CD4-positive, alpha-beta T cell (primary cell): ENCODE measurements at regions not wholly inside any gene's neighbourhood (a gene's known extent, or its start where the extent isn't known, plus 50 kb on each side); places are given as distances from the start of the nearest gene placed in this dataset.

ENCODE experiments used
- ATAC-seq: fragments of 200-7000 bp; cut with Tn5 transposase; one replicate; pipeline ENCODE4 v1.10.0; 2022; ENCODE audit warnings: mild to moderate bottlenecking; ENCODE audit not compliant: poor library complexity
- CTCF ChIA-PET: fragments of 350-600 bp; sonication (Branson Sonifier 250); formaldehyde crosslinking; loops from one replicate; lab custom pipeline; 2021; ENCODE audit warnings: antibody characterized with exemption, inconsistent platforms; lab: Charles Lee
- POLR2A ChIA-PET: fragments of 350-600 bp; sonication (Branson Sonifier 250); formaldehyde crosslinking; loops from one replicate; lab custom pipeline; 2021; ENCODE audit warnings: antibody characterized with exemption, inconsistent platforms; lab: Charles Lee
- DNase-seq, 14 experiments: peaks; one replicate each; pipeline ENCODE4 v3.0.0-alpha.2; 2013 to 2020; ENCODE audit warnings: mixed read lengths in 2 of 14
- H3K27ac ChIP-seq, 2 donors: one replicate each; pipeline versions ENCODE4 v1.5.1 to v1.7.0; 2013; ENCODE audit warnings: low read length in 2 of 2, low read depth in 1 of 2, mild to moderate bottlenecking in 1 of 2
- H3K27me3 ChIP-seq, 2 experiments: 1 replicate in 1 of 2; 2 replicates in 1 of 2; pipeline versions ENCODE4 v1.6.1 to v1.7.0; 2013; ENCODE audit warnings: low read length in 2 of 2, control low read depth in 1 of 2, mild to moderate bottlenecking in 1 of 2, moderate library complexity in 1 of 2; ENCODE audit not compliant: insufficient read depth in 2 of 2, control insufficient read depth in 1 of 2
- H3K36me3 ChIP-seq: one replicate; pipeline ENCODE4 v1.6.1; 2013; ENCODE audit warnings: low read length, control low read depth; ENCODE audit not compliant: insufficient read depth
- H3K4me1 ChIP-seq: one replicate; pipeline ENCODE4 v1.6.1; 2013; ENCODE audit warnings: low read length, control low read depth; ENCODE audit not compliant: insufficient read depth
- H3K4me3 ChIP-seq: one replicate; pipeline ENCODE4 v1.5.1; 2013; ENCODE audit warnings: mild to moderate bottlenecking, low read length, moderate library complexity
- H3K9me3 ChIP-seq, 2 experiments: 1 replicate in 1 of 2; 2 replicates in 1 of 2; pipeline versions ENCODE4 v1.6.1 to v1.7.0; 2013; ENCODE audit warnings: low read length in 2 of 2, mild to moderate bottlenecking in 2 of 2, control low read depth in 1 of 2, moderate library complexity in 1 of 2; ENCODE audit not compliant: control insufficient read depth in 1 of 2, insufficient read depth in 1 of 2
- H3K27ac Mint-ChIP-seq: one replicate; pipeline ENCODE4 v1.8.0; 2020; ENCODE audit warnings: mixed read lengths
- H3K27me3 Mint-ChIP-seq: one replicate; pipeline ENCODE4 v1.8.0; 2021; ENCODE audit warnings: mixed read lengths
- H3K36me3 Mint-ChIP-seq: one replicate; pipeline ENCODE4 v1.8.0; 2021; ENCODE audit warnings: low read depth, mixed read lengths
- H3K4me1 Mint-ChIP-seq: one replicate; pipeline ENCODE4 v1.8.0; 2021; ENCODE audit warnings: low read depth, mixed read lengths
- H3K4me3 Mint-ChIP-seq: one replicate; pipeline ENCODE4 v1.8.0; 2020; ENCODE audit warnings: mild to moderate bottlenecking, mixed read lengths
- H3K9me3 Mint-ChIP-seq: one replicate; pipeline ENCODE4 v1.8.0; 2020; ENCODE audit warnings: mixed read lengths
- CTCF ChIP-seq: fragments of 200-600 bp; IDR thresholded peaks from one replicate; pipeline ENCODE4 v1.8.0; 2022; ENCODE audit warnings: antibody characterized with exemption, mild to moderate bottlenecking
- intact Hi-C, 2 experiments: fragments of 100-400 bp; cut with DNase I in 1 of 2; cut with micrococcal nuclease in 1 of 2; formaldehyde crosslinking; loops; one replicate each; pipeline versions ENCODE4 v1.15.1 to v1.9.0; 2023 to 2025; cut with DNase I, micrococcal nuclease

DNA sequence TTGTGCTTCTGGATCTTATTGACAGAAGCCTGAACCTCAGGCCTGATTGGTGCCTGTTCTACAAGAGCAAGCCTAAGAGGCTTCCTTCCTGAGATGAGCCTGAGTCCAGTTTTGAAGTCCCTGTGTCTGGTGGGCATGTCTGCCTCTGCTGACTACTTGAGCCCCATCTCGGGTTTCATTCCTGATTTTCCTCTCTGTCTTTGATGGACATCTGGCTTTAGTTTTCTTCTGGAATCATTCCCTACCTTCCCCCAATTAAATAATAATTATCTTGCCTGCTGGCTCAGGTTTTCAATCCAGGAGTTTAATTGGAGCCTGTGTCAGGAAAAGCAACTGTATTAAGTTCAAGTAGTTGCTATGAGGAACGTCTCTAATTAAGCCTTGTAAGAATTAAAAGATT, 135.5 kb upstream of the MC4R start:
- no peaks in the 10 kb centered on the region for H3K4me1 Mint-ChIP-seq
- ChIA-PET POLR2A (no interaction called here), CTCF (no interaction called here)
- H3K27me3 Mint-ChIP-seq, result no peaks in the 10 kb centered on the region
- Histone ChIP-seq H3K4me3 (no peak overlapping the region), H3K9me3 (no peaks in the 10 kb centered on the region), H3K27me3 (no peaks in the 10 kb centered on the region), H3K36me3 (no peaks in the 10 kb centered on the region), H3K4me1 (no peaks in the 10 kb centered on the region), H3K27ac (no peak overlapping the region)
- no peaks in the 10 kb centered on the region for H3K9me3 Mint-ChIP-seq
- intact Hi-C loops, result no loop called here
- no peak overlapping the region for H3K4me3 Mint-ChIP-seq
- no peak for TF ChIP-seq CTCF
- no peak overlapping the region for H3K27ac Mint-ChIP-seq
- H3K36me3 Mint-ChIP-seq, result no peaks in the 10 kb centered on the region
- DNase-seq (no peak), ATAC-seq (no peak)

- DNase-seq (no peak), ATAC-seq (no peak)
- H3K4me3 ChIP-seq, result no peak overlapping the region
- TF ChIP-seq CTCF, result no peak
- H3K27ac Mint-ChIP-seq, result no peak overlapping the region
- no peaks in the 10 kb centered on the region for H3K9me3 Mint-ChIP-seq
- no peaks in the 10 kb centered on the region for H3K4me1 Mint-ChIP-seq
- H3K27me3 Mint-ChIP-seq, result no peaks in the 10 kb centered on the region
- H3K36me3 Mint-ChIP-seq, result no peaks in the 10 kb centered on the region
- ChIA-PET CTCF (no interaction called here), POLR2A (no interaction called here)
- no peaks in the 10 kb centered on the region for H3K9me3 ChIP-seq
- intact Hi-C loops, result no loop called here
- no peaks in the 10 kb centered on the region for H3K27me3 ChIP-seq
- no peak overlapping the region for H3K4me3 Mint-ChIP-seq
- no peak overlapping the region for H3K27ac ChIP-seq
- no peaks in the 10 kb centered on the region for H3K36me3 ChIP-seq
- no peaks in the 10 kb centered on the region for H3K4me1 ChIP-seq
These were observed 162.0 kb upstream of the MC4R start for GRCh38 chr18:60534538-60534937.

DNA sequence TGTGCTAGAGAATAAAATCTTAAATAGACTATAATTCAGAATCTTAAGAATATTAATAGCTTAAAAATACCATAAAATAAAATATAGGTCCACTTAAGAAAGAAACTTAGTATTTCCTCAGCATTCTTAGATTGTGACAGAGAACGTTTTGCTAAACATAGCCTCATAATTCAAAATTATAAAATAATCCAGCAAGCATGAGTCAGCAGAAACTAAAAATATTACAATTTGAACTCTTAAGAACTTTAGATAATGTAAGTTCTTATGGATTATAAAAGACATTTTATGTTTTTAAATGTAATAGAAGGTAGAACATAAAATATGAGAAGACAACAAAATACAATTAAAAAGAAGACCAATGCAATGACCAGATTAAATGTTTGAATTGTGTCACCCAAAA, 164.5 kb upstream of the MC4R start:
- no peak overlapping the region for H3K4me3 ChIP-seq
- H3K27me3 ChIP-seq, result no peaks in the 10 kb centered on the region
- H3K27ac Mint-ChIP-seq, result no peak overlapping the region
- intact Hi-C loops, result loop anchor here in 1 of 2 experiments (5.0 kb wide), 1 partner anchor 1075 kb away; no protein-coding TSS in a partner anchor
- CTCF ChIA-PET, result interaction anchor here (0.6 kb wide), 1 partner anchor 1785 kb away, joined by 3 read pairs; no protein-coding TSS in a partner anchor
- H3K36me3 ChIP-seq, result no peaks in the 10 kb centered on the region
- H3K4me1 Mint-ChIP-seq, result no peaks in the 10 kb centered on the region
- no peaks in the 10 kb centered on the region for H3K4me1 ChIP-seq
- DNase-seq (no peak), ATAC-seq (no peak)
- POLR2A ChIA-PET, result no interaction called here
- no peak overlapping the region for H3K27ac ChIP-seq
- no peaks in the 10 kb centered on the region for H3K27me3 Mint-ChIP-seq
- no peaks in the 10 kb centered on the region for H3K9me3 ChIP-seq
- no peak overlapping the region for H3K4me3 Mint-ChIP-seq
- H3K9me3 Mint-ChIP-seq, result no peaks in the 10 kb centered on the region
- TF ChIP-seq CTCF, result no peak
- H3K36me3 Mint-ChIP-seq, result no peaks in the 10 kb centered on the region
